GM12875 (cell line): ENCODE measurements at regions not wholly inside any gene's neighbourhood (a gene's known extent, or its start where the extent isn't known, plus 50 kb on each side); places are given as distances from the start of the nearest gene placed in this dataset.

Experiments
- H3K4me3 ChIP-seq: one replicate; pipeline ENCODE4 v1.5.1; 2011; ENCODE audit warnings: low read depth, low read length, control low read depth
- CTCF ChIP-seq: IDR thresholded peaks from 2 replicates; pipeline ENCODE4 v1.5.1; 2011; ENCODE audit warnings: low read depth, mild to moderate bottlenecking, control low read depth, inconsistent platforms, low read length, moderate library complexity, borderline replicate concordance; ENCODE audit not compliant: insufficient read depth

GRCh38 chr2:239791526-239792404 lies 233.4 kb downstream of the NDUFA10 start:
- no peak overlapping the region for H3K4me3 ChIP-seq
- no peak for TF ChIP-seq CTCF

GRCh38 chr2:239790721-239791120 lies 234.4 kb downstream of the NDUFA10 start:
- H3K4me3 ChIP-seq = no peak overlapping the region
- TF ChIP-seq CTCF = no peak

DNA sequence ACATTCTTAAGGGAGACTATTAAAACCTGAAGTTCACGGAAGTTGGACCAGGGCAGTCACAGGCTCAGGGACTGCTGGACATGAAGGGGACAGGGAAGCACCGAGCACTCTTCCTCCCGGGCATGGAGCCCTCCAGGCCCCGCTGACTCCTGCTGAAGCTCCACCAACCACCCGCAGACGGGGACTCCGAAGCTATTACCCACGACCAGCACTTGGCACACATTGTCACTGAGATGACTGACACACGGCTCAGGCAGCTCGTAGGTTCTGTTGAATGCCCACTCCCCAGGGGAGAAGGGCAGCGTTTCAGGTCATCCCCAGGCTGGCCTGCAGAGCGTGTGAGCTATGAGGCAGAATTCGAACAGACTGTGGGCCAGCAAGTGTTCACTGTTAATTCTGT lies 234.8 kb downstream of the NDUFA10 start:
- no peak overlapping the region for H3K4me3 ChIP-seq
- no peak for TF ChIP-seq CTCF

DNA sequence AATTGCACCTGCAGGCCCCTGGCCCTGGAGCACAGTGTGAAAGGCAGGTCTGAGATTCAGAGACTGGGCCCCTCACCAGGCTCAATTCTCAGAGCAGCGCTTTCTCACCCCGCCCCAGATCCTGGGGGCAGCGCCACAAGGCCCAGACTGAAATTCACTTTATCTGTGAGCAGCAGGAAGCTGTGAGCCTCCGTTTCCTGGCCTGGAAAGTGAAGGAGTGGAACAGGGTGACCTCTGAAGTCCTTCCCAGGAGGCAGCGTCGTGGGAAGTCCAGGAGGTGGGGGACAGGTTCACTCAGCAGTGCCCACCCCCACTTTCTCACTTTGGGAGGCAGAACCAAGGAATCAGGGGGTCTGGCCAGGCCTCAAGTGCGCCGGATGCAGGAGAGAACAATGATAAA lies 235.4 kb downstream of the NDUFA10 start:
- H3K4me3 ChIP-seq = no peak overlapping the region
- no peak for TF ChIP-seq CTCF

GRCh38 chr2:239788576-239789098 lies 236.5 kb downstream of the NDUFA10 start:
- TF ChIP-seq CTCF = no peak
- H3K4me3 ChIP-seq = no peak overlapping the region

- no peak overlapping the region for H3K4me3 ChIP-seq
- TF ChIP-seq CTCF = no peak
Observed at GRCh38 chr2:239787538-239788050, 237.5 kb downstream of the NDUFA10 start.

GRCh38 chr2:239786791-239787190 lies 238.4 kb downstream of the NDUFA10 start:
- no peak overlapping the region for H3K4me3 ChIP-seq
- no peak for TF ChIP-seq CTCF
